Fibroblast of villous mesenchyme (primary cell): ENCODE measurements at regions not wholly inside any gene's neighbourhood (a gene's known extent, or its start where the extent isn't known, plus 50 kb on each side); places are given as distances from the start of the nearest gene placed in this dataset.

Experiments used
- DNase-seq: peaks from one replicate; pipeline ENCODE4 v3.0.0-alpha.2; 2010; ENCODE audit warnings: low read depth
- H3K4me3 ChIP-seq: 2 replicates; pipeline ENCODE4 v1.5.1; 2011; ENCODE audit warnings: low read depth, mild to moderate bottlenecking, low read length
- CTCF ChIP-seq: IDR thresholded peaks from 2 replicates; pipeline ENCODE4 v1.5.1; 2012; ENCODE audit warnings: low read depth, mild to moderate bottlenecking, low read length; ENCODE audit not compliant: insufficient read depth

- DNase-seq, result no peak
- TF ChIP-seq CTCF, result no peak
- H3K4me3 ChIP-seq, result no peak overlapping the region
Measured at GRCh38 chr1:79982211-79982610, 975.7 kb upstream of the ADGRL4 start.

GRCh38 chr1:79981481-79981880 lies 975.0 kb upstream of the ADGRL4 start:
- TF ChIP-seq CTCF, result no peak
- H3K4me3 ChIP-seq, result no peak overlapping the region
- no peak for DNase-seq

GRCh38 chr1:79979346-79979745 lies 972.8 kb upstream of the ADGRL4 start:
- DNase-seq, result no peak
- no peak overlapping the region for H3K4me3 ChIP-seq
- no peak for TF ChIP-seq CTCF

GRCh38 chr1:79976287-79976686 lies 969.8 kb upstream of the ADGRL4 start:
- DNase-seq, result no peak
- no peak overlapping the region for H3K4me3 ChIP-seq

GRCh38 chr1:79974659-79975058 lies 968.1 kb upstream of the ADGRL4 start:
- no peak overlapping the region for H3K4me3 ChIP-seq
- TF ChIP-seq CTCF, result no peak
- no peak for DNase-seq

More at GRCh38 chr1:79976287-79976686, 969.8 kb upstream of the ADGRL4 start:
- no peak for TF ChIP-seq CTCF

GRCh38 chr1:79969886-79970285 lies 963.4 kb upstream of the ADGRL4 start:
- TF ChIP-seq CTCF, result no peak
- no peak overlapping the region for H3K4me3 ChIP-seq
- no peak for DNase-seq

- no peak for DNase-seq
- no peak overlapping the region for H3K4me3 ChIP-seq
- TF ChIP-seq CTCF, result no peak
Measured at GRCh38 chr1:79966438-79966837, 959.9 kb upstream of the ADGRL4 start.
